NT2/D1 (cell line): ENCODE measurements at regions not wholly inside any gene's neighbourhood (a gene's known extent, or its start where the extent isn't known, plus 50 kb on each side); places are given as distances from the start of the nearest gene placed in this dataset.

ENCODE experiments used
- SUZ12 ChIP-seq: IDR thresholded peaks from 2 replicates; pipeline ENCODE4 v1.6.1; 2011; ENCODE audit not compliant: insufficient read length, insufficient read depth; ENCODE audit errors: extremely low read depth
- YY1 ChIP-seq: IDR thresholded peaks from 2 replicates; pipeline ENCODE4 v1.6.1; 2011; ENCODE audit not compliant: insufficient read length, insufficient read depth
- ZNF274 ChIP-seq: IDR thresholded peaks from 2 replicates; pipeline ENCODE4 v1.6.1; 2011; ENCODE audit warnings: mild to moderate bottlenecking, low read depth, low read length

DNA sequence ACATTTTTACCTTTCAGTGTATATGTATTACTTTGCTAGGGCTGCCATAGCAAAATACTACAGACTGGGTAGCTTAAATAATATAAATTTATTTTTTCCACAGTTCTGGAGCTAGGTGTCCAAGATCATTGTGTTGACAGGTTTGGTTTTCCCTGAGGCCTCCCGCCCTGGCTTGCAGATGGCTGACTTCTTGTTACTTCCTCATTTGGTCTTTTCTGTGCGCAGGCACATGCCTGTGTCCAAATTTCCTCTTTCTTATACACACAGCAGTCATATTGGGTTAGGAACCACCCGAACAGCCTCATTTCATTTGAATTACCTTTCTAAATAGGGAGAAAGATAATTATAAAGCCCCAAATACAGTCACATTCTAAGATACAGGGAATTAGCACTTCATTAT lies 521.6 kb upstream of the SORCS1 start:
- TF ChIP-seq ZNF274 (no peak), YY1 (no peak), SUZ12 (no peak)
